UCSD-AML1 (cell line): ENCODE measurements at regions not wholly inside any gene's neighbourhood (a gene's known extent, or its start where the extent isn't known, plus 50 kb on each side); places are given as distances from the start of the nearest gene placed in this dataset.

Experiments
- DNase-seq: peaks from one replicate; lab custom pipeline; 2025; ENCODE audit not compliant: unreplicated experiment; lab: John Stamatoyannopoulos, UW

DNA sequence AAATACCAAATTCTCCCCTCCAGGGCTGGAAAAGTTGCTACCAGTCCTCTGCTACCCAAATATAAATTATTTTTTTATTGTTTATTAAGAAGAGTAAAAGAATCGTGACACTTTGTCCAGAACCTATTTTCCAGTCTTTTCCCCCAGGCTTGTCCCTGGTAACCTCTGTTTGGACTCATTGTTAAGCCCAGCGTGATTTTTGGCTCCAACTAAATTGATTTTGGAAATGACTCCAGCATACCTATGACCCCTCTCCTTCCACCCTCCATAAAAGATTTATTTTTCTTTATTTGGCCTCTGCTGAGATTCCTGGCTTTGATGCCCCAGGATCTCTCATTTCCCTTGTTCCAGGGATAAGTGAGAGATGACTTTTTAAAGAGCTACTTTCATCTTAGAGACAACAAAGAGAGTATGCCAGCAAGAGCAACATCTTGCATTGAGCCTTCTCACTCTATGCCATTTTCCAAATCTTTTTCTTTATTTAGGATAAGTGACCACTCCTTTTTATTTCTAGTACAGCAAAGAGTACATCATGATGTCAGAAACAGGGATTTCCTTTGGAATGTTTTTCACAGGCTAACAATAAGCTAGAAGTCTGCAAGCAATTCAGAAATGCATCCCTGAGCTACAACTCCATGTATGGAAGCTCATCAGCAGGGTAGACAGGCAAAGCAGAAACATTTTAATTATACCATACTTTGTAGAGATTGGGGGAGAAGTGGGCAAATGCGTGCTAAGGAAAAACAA lies 75.8 kb downstream of the DAD1 start:
- no peak for DNase-seq

DNA sequence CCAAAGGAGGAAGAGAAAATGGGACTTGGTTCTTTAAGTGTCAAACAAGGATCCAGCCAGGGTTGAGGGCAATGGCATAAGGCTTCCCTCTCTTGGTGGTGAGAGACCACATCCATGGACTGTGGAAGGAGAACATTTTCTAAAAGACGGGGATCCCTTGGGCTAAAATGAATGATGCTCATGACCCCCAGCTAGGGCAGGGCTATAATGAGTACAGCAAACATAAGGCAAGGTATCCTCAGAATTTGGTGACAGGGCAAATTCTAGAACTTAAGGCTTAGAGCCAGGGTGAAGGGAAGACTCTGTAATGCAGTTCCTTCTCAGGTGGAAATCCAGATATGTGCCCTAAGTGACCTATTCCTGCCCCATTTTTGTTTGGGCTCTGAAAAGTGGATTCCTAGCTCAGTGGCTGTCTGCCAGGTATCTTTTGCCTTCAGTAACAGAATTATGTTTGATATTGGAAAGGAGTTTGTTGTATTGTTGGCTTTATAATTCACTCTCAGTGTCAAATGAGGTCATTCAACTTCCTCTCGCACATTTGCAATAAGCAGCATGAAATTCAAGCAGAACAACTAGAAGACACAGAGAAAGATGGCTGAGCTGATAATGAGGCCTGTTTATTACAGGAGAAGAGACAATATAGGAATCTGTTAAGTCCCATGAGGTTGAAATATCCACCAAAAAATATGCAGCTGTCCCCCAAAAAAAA lies 76.8 kb downstream of the DAD1 start:
- DNase-seq = no peak

DNA sequence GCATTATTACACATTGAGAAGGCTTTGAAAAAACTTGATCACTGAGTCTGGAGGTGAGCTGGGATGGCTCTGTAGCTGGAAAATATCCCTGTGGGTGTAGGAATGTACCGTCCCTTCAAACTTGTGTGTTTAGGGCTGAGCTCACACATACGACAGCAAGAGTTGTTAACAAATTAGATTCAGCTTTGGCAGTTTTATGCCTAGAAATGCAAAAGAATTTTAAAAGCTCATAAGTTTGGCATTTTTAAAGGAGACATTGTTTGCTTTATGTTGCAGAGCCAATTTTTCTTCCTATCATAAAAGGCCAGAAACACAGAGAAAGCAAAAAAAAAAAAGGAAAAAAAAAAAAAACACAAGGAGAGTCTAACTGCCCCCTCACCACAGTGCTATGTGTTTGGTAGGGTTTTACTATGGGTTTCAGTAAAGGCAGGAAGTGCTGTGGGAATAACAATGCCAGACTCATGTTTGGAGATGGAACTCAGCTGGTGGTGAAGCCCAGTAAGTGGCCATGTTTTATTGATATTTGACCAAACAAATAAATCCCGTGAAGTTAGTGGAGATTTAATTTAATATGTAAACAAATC lies 78.4 kb downstream of the DAD1 start:
- DNase-seq = no peak

DNA sequence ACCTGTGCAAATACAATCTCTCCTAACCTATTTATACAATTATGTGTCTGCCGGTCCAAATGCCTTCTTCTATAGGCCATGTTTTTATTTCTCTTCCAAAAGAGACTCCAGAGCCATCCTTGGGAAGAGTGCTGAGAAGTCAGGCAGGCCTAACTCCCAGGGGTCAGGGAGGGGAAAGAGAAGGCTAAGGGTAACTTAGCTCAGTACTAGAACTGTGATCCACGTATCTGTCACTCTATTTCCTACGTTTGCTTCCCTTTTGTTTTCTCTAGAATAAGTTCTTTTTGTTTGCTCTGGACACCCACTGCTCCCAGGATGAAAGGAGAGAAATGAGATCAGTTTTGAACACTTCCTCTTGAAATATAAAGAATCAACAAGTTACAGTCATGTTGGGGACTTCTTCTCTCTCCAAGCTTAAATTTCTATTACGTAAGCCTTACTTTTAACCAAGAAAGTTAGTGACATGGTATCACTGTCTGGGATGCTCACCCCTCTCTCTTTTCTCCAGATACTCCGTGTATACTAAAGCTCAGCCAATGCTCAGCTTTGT lies 79.2 kb downstream of the DAD1 start:
- no peak for DNase-seq

DNA sequence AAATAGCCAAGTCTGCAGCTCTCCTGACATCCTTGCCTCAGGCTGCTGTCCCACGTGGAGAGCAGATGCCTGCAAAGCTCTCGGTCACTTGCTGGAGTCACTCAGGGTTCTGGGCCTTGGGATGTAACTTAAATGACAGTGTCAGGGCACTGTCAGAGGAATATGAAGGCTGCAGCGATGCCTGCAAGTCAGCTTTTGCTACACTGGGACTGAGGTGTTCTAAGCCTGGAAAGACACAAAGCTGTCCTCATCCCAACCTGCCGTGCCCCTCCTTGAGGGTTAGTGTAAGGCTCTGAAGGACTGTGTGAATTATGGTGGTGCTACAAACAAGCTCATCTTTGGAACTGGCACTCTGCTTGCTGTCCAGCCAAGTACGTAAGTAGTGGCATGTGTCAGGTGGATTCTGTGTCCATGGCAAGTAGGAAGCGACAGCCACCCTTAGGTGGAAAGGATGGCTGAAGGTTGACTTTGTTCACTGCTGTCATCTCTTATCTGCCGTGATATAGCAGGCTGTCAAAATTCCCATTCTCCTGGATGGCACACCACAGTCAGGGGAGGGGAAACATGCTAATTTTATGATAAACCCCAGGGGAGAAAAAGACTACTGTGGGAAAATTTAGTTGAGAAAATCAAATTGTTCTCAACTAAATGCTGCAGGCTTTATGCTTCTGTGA lies 79.9 kb downstream of the DAD1 start:
- no peak for DNase-seq

DNA sequence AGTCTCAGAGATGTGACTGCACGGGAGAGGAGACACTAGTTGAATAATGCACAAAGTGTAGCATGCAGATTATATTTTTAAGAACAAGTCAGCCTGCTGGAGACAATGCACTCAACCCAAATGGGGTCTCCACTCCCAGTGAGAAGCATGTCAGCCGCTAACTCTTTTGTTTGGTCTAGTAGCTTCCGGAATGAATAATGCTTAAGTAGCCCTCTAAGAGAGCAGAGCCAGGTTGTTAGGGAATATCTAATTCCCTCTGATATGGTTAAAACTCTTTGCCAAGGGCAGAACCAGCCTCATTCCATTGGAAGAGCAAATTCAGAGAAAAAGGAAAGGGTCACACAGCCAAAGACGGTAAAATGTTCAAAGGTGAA lies 80.4 kb downstream of the DAD1 start:
- DNase-seq = no peak

DNA sequence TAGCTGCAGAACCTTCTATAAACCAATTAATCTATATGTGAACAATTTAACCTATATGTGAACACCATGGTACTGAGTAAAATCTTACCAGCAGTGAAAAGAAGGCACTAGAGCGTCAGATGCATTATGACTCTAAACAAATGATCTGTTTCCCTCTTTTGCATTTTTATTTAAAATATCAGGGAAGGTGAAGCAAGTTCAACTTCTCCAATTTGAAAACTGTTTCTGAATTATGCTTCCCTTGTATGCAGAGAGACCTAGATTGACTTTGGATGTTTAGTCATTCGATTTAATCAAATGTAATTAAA lies 80.9 kb downstream of the DAD1 start:
- no peak for DNase-seq

DNA sequence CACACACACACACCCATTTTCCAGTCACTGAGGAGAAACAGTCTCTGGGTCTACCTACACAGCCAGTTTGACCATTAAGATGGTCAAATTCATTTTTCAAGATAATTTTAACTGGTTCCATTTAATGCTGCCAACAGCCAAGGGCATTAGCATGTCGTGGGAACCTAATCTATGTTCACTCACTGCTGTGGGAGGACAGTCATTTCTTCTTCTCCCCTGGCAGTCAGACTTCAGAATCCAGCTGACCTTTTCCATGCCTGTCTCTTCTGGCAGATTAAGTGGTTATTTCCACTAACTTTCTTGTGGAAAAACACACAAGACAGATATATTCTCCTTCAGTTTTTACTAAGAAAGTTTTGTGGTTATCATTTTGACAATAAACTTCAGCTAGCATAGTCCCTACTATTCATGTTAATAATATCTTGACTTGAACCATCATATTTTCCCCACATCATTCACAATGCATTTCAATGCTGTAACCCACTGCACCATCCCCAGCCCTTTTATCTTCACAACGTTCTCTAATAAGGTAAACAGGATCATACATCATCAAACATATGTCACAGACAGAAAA lies 82.2 kb downstream of the DAD1 start:
- no peak for DNase-seq

DNA sequence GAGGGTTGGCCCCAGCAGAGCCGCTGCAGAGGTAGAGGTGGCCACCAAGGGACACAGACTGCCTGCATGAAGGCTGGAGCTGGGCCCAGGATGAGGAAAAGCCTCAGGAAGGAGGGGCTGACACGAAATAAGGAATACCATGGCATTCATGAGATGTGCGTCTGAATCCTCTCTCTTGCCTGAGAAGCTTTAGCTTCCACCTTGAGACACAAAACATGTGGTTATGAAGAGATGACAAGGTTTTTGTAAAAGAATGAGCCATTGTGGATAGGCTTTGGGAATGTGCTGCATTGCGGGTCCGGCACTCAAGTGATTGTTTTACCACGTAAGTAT lies 82.7 kb downstream of the DAD1 start:
- no peak for DNase-seq

DNA sequence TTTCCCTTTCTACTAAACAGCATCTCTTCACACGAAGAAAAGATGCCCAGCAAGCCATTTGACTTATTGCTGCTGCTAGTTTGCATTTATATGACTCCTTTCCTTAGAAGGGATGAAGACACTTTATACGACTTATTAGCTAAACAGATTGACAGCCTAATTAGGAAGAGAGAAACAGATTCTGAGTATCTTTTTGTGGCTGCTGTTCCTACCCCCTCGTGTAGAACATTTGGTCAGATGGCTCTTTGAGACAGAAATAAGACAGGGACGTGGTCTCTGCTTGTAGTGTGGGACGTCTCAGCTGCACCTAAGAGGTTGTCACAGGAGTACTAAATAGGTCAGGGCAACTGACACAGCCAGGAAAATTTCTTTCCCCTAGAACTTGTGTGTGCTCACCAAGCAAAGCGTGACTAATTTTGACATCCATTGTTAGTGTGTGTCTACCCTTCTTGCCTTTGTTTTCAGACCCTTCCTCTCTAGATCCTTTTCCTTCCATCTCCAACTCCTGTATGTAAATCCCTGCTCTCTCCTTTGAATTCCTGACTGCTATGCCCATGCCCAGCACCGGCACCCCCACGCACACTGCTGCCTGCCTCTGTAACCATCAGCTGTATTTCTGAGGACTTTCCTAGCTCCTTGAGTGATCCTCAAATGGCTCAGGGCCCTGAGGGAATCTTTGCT lies 83.2 kb downstream of the DAD1 start:
- DNase-seq = no peak

DNA sequence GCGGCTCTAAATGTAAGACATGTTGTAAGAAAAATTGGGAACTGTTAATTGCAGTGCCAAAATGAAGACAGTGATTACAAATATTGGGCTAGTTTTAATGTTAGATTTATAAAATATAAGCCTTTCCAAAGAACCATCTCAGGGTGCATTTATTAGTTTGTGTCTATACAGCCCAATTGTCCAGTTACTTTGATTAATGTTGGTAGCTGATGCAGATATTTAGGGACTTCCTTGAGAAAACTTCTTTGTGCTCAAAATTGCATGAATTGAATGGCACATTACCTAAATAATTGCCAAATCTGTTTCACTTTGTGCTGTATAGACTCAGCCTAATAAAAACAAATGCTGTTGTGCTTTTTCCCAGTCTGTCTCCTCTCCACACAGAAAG lies 83.7 kb downstream of the DAD1 start:
- no peak for DNase-seq

DNA sequence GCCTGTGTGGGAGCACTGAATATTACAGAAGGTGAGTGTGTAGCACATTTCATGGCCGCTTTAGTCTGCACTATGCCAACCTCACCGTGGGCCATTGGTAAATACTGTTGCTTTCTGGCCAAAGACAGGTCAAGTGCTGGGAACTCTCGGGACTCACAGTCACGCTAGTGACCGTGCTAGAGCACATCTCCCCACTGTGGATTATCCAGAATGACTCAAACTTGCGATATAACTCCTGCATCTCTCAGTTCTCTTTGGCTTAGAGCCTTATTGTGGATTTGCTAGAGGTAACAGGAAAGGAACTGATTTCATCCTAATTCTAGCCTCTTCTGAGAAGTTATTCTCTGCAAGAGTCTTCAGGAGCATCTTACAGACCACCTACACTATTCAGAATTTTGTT lies 86.5 kb downstream of the DAD1 start:
- DNase-seq = no peak

DNA sequence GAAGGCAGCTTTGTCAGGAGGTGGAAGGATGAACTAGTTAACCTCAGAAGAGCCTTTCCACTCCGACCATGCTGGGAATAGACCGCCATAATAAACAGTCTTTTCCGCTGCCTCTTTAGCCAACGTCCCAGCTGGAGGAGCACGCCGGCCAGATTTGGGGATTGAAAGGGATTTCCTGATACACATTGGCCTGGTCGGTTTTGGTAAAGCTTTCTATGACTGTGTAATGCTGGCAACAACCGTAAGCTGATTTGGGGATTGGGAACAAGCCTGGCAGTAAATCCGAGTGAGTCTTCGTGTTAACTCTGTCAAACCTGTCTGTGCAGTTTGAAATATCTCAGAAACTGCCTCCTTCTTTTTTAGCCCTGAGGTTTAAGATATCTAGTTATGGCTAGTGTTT lies 87.0 kb downstream of the DAD1 start:
- DNase-seq = no peak

DNA sequence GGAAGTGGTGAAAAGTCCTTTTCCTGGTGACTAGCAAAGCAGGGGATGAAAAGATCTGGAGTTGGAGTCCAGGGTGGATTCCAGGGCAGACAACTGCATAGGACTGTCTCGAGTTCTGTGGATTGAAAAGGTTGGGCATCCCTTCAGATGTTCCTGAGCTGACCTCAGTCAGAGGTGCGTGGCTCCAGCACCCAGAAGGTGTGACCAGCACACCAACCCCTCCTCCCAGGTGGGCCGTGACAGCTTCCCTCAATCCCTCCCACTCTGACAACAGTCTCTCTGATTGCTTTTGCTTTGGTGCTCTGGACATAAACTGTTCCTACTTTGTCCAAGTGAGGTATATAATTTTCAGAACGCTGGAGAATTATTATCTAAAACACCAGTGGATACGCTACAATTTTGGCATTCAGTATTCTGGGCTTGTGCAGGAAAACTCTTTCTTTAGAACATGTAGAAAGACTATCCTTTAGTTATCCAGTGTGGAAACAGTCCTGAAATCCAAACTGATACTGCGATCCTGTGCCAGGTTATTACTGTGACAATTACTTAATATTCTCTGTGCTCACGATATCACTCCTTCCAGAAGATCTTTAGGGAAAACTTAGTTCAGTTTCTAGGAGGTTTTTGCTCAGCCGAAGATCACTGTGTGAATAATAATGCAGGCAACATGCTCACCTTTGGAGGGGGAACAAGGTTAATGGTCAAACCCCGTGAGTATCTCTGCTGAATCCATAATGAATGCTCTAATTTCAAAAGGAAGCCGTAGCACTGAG lies 87.9 kb downstream of the DAD1 start:
- no peak for DNase-seq

DNA sequence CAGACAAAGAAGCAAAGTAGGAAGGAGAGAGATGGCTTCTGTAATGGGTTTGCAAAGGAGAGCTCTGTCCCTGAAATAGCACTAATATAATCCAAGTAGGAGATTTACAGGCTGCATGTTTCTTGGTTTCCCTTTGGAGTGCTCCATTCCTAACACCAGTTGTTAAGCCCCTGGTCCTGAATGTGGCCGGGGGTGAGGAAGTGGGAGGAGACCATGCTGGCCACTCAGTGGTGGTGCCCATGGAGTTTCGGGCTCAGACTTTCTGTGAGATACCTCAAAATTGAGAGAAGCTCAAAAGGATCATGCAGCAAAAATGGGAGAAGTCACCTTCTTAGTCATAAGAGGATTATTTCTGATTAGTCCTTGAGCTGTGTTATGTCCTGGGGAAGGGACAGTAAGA lies 88.5 kb downstream of the DAD1 start:
- no peak for DNase-seq

DNA sequence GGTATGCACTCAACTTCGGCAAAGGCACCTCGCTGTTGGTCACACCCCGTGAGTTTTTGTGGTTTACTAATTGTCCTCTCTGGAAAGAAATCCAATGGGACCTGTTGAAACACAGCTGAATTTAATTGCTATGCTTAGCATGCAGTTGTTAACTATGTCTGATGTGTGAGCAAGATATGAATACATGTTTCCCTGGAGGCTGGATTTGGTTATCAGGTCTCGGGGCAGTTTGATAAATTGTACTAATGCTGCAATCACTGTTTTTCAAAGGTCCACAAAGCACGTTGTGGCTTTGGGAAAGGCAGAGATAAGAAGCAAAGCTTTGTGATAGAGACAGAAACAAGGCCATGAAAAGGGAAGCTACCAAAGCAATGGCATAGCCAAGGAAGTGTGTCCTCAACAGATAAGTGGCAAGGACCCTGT lies 91.3 kb downstream of the DAD1 start:
- no peak for DNase-seq

DNA sequence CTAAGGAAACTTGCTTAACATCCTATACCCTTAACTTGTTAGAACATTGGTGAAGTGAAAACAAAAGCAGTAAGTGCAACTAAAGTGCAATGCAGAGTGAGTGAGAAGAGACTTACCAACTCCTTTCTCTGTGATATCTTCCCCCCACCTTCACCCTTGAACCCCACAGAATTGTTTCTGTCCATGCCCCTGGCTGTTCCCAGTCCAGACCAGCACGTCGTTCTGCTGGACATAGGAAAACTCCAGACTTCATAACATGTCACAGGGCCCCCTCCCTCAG lies 91.9 kb downstream of the DAD1 start:
- DNase-seq = no peak

DNA sequence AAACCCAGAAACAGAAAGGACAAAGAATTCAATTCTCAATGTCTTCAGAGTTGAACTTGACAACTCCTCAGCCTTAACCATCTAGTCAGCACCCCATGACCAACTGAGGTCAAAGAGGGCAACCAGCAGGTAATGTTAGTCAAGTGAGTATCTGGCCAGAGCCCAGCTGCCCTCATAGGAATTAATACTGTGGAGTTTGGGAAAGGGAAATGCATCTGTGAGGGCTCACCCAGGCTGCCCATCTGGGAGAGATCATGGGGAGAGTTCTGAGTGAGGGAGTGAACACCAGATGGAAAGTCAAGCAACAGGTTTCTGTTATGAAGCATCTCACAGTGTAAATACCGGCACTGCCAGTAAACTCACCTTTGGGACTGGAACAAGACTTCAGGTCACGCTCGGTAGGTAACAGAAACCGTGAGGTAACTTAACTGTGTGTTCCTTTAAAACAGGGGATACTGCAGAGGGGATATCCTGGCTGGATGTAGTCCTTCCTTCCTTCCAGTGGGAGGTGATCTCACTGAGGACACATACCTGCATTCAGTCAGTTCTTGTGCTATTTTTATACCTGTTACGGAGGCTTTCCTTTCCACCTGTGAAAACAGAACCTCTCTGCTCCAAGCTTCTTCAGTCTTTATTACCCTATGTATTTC lies 94.4 kb downstream of the DAD1 start:
- DNase-seq = no peak

DNA sequence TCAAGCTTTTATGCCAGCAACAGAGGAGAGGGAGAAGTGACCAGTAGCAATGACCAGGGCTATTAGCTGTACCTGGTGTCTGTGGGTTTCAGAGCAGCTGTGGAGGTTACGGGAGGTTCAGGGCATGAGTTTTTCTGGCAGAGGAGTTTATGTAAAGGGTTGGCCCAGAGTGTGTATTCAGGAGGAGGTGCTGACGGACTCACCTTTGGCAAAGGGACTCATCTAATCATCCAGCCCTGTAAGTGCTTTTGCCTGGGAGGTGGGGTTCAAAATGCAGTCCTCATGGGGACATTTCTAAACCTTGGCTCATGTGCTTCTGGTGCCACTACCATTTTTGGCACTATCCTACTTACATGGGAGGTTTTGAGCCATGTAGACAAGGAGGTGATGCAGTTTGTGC lies 95.3 kb downstream of the DAD1 start:
- no peak for DNase-seq
